ENCODE measurements at regions not wholly inside any gene's neighbourhood (a gene's known extent, or its start where the extent isn't known, plus 50 kb on each side); places are given as distances from the start of the nearest gene placed in this dataset.

GRCh38 chr2:223674998-223675609, 72.9 kb upstream of the SCG2 start:
- DNase-seq (ENCODE audit: low read depth, low spot score) = no peak
- intact Hi-C loops (cut with micrococcal nuclease; ENCODE audit: unreplicated experiment) = no loop called here
- no peaks in the 10 kb centered on the region for H4K20me1 ChIP-seq (ENCODE audit: control insufficient read depth, insufficient read depth)
- no peak overlapping the region for H3K4me2 ChIP-seq (ENCODE audit: control insufficient read depth, insufficient read depth)
- H3K4me3 ChIP-seq = no peak overlapping the region
- TF ChIP-seq TARDBP (IDR thresholded peaks at IDR 0.05; ENCODE audit: borderline replicate concordance) (no peak), TCF3 (IDR thresholded peaks at IDR 0.05; ENCODE audit: borderline replicate concordance, insufficient read depth, low read depth, low read length) (no peak), CTCF (IDR thresholded peaks at IDR 0.05 in 2 of 3, conservative IDR thresholded peaks at IDR 0.05 in 1 of 3; ENCODE audit: control insufficient read depth in 2 of 3, extremely low read depth in 1 of 3, insufficient read depth in 1 of 3, low read depth in 3 of 3, low read length in 3 of 3) (peak in 2 of 3 experiments; percentile 24 to 29; a peak in 3 of 6 replicates), RAD21 (IDR thresholded peaks at IDR 0.05; ENCODE audit: insufficient read depth, low read depth, low read length) (peak; percentile 36)
- H3K79me2 ChIP-seq (ENCODE audit: control insufficient read depth, insufficient read depth, low read length) = no peaks in the 10 kb centered on the region
- H2AFZ ChIP-seq (ENCODE audit: control insufficient read depth, low read depth, low read length) = no peak overlapping the region
- 30% methylated on average over 5 of the region's 5 CpGs for WGBS (ENCODE audit: insufficient coverage, insufficient replicate concordance, low lambda C conversion rate, missing lambda C conversion rate)
- SMC1A ChIA-PET (ENCODE audit: uncharacterized antibody, unreplicated experiment) = no interaction called here
- H3K27me3 ChIP-seq (replicated peaks in 1 of 2; ENCODE audit: control insufficient read depth in 2 of 2, insufficient read depth in 2 of 2, low read length in 1 of 2) = no peaks in the 10 kb centered on the region
- RAD21 ChIA-PET (ENCODE audit: unreplicated experiment) = no interaction called here
- CTCF ChIA-PET = interaction anchor here (1.4 kb wide), 1 partner anchor 185 kb away, joined by 3 read pairs; no protein-coding TSS in a partner anchor
- BruUV-seq (replicated peaks) = no TSS peak
- peak; percentile 47 for FAIRE-seq
- in situ Hi-C loops (cut with MboI) = no loop called here
- H3K36me3 ChIP-seq (ENCODE audit: control insufficient read depth in 2 of 2, insufficient read depth in 2 of 2, low read length in 1 of 2) = no peaks in the 10 kb centered on the region
- H3K9me3 ChIP-seq (replicated peaks; ENCODE audit: control insufficient read depth, insufficient read depth, low read length) = no peaks in the 10 kb centered on the region; the same call in 2 of the 3 replicates
- H3K27ac ChIP-seq (ENCODE audit: control insufficient read depth, insufficient read depth) = no peak overlapping the region
- no peak overlapping the region for H3K9ac ChIP-seq (ENCODE audit: control insufficient read depth, insufficient read depth, low read length)
- no peaks in the 10 kb centered on the region for H3K4me1 ChIP-seq (ENCODE audit: control insufficient read depth, insufficient read depth, low read length)
- POLR2A ChIA-PET = no interaction called here
- 0 out of 3 replicates have a peak, but pooled peaks have one; percentile 42 for ATAC-seq
